ENCODE measurements at regions not wholly inside any gene's neighbourhood (a gene's known extent, or its start where the extent isn't known, plus 50 kb on each side); places are given as distances from the start of the nearest gene placed in this dataset.

DNA sequence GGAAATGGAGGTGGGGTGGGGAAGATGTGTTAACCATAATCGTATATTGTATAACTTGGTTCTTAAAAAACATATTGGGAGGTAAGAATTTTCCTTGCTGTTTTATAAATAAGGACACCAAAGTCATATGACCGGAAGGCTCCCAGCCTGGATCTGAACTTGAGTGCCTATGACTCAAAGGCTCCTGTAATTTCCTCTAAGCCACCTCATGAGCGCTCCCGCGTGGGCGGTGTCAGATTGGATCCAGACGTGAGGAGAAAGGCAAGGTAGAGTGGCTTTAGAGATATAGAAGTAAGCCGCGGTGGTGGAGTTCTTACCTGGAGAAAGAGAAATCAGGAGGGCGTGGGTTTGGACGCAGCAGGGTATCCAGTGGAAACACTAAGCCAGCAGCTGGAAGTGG lies 196.2 kb upstream of the NLRP1 start:
- H3K36me3 Mint-ChIP-seq (ENCODE audit: low read depth, unreplicated experiment), result no peaks in the 10 kb centered on the region
- H3K4me3 ChIP-seq (ENCODE audit: insufficient read depth, low read depth, low read length), result no peak overlapping the region

DNA sequence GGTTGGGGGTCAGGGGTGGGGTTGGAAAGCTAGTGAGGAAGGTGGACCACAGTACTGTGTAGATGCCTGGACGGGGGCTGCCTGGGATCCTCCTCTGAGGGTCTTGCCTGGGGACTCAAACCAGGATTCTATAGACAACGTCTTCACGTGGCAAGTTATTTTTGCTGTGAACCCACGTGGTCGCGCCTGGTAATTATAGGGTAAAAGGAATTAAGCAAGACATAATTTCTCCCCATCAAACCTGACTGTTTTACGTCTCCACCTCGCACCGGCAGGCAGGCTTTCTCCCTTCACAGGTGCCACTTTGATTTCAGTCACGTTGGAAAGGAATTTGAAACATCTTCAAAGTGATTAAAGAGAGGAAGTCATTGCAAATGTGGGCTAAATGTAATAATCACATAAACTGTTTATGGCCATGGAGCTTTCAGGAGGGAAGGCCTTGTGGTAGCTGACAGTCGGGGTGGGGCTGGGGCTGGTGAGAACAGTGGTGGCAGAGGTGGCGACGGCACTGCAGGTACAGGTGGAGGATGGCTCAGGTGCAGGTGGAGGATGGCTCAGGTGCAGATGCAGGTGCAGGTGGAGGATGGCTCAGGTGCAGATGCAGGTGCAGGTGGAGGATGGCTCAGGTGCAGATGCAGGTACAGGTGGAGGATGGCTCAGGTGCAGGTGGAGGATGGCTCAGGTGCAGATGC lies 197.1 kb upstream of the NLRP1 start:
- peak overlapping the region; percentile 26 for H3K9ac ChIP-seq (ENCODE audit: low read length)
- no peaks in the 10 kb centered on the region for H3K36me3 ChIP-seq (ENCODE audit: insufficient read depth, low read length)
- TF ChIP-seq EZH2 (IDR thresholded peaks at IDR 0.05; ENCODE audit: insufficient read depth, low read length), result no peak
- TF ChIP-seq, protein P1, sequence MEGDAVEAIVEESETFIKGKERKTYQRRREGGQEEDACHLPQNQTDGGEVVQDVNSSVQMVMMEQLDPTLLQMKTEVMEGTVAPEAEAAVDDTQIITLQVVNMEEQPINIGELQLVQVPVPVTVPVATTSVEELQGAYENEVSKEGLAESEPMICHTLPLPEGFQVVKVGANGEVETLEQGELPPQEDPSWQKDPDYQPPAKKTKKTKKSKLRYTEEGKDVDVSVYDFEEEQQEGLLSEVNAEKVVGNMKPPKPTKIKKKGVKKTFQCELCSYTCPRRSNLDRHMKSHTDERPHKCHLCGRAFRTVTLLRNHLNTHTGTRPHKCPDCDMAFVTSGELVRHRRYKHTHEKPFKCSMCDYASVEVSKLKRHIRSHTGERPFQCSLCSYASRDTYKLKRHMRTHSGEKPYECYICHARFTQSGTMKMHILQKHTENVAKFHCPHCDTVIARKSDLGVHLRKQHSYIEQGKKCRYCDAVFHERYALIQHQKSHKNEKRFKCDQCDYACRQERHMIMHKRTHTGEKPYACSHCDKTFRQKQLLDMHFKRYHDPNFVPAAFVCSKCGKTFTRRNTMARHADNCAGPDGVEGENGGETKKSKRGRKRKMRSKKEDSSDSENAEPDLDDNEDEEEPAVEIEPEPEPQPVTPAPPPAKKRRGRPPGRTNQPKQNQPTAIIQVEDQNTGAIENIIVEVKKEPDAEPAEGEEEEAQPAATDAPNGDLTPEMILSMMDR (IDR thresholded peaks at IDR 0.05; ENCODE audit: insufficient read depth, low read depth, low read length), result no peak
- no peaks in the 10 kb centered on the region for H4K20me1 ChIP-seq (ENCODE audit: insufficient read depth, low read length)
- Mint-ChIP-seq H3K36me3 (ENCODE audit: low read depth, unreplicated experiment) (no peaks in the 10 kb centered on the region), H3K9me3 (ENCODE audit: unreplicated experiment) (peaks cover 15% of the 10 kb centered on the region), H3K4me3 (ENCODE audit: unreplicated experiment) (no peak overlapping the region), H3K4me1 (ENCODE audit: low read depth, unreplicated experiment) (peaks cover 22% of the 10 kb centered on the region), H3K27me3 (ENCODE audit: low read depth, unreplicated experiment) (peaks cover 7% of the 10 kb centered on the region), H3K27ac (ENCODE audit: unreplicated experiment) (no peak overlapping the region)
- H3K79me2 ChIP-seq (ENCODE audit: insufficient read depth, low read length), result no peaks in the 10 kb centered on the region
- no peaks in the 10 kb centered on the region for H3K27me3 ChIP-seq (ENCODE audit: insufficient read depth, low read length)
- DNase-seq (ENCODE audit: low read depth) (no peak), FAIRE-seq (no peak)
- H3K4me3 ChIP-seq (ENCODE audit: insufficient read depth, low read depth, low read length), result no peak overlapping the region
- H3K9me3 ChIP-seq (ENCODE audit: insufficient read depth, low read depth, low read length), result peaks cover 15% of the 10 kb centered on the region
- H3K4me2 ChIP-seq (ENCODE audit: low read length), result peak overlapping the region; percentile 75
- H3K4me1 ChIP-seq (ENCODE audit: insufficient read depth, low read length), result peaks cover 35% of the 10 kb centered on the region
- H2AFZ ChIP-seq (ENCODE audit: low read depth, low read length), result no peak overlapping the region
- peak overlapping the region; percentile 32 for H3K27ac ChIP-seq (ENCODE audit: low read depth, low read length)

More for the DNA sequence above, 196.2 kb upstream of the NLRP1 start:
- Mint-ChIP-seq H3K4me1 (ENCODE audit: low read depth, unreplicated experiment) (peaks cover 18% of the 10 kb centered on the region), H3K27me3 (ENCODE audit: low read depth, unreplicated experiment) (peaks cover 8% of the 10 kb centered on the region), H3K27ac (ENCODE audit: unreplicated experiment) (no peak overlapping the region), H3K4me3 (ENCODE audit: unreplicated experiment) (no peak overlapping the region), H3K9me3 (ENCODE audit: unreplicated experiment) (peaks cover 15% of the 10 kb centered on the region)
- Histone ChIP-seq H3K36me3 (ENCODE audit: insufficient read depth, low read length) (no peaks in the 10 kb centered on the region), H3K27ac (ENCODE audit: low read depth, low read length) (peak overlapping the region; percentile 52), H4K20me1 (ENCODE audit: insufficient read depth, low read length) (no peaks in the 10 kb centered on the region), H3K9me3 (ENCODE audit: insufficient read depth, low read depth, low read length) (peaks cover 15% of the 10 kb centered on the region), H3K4me1 (ENCODE audit: insufficient read depth, low read length) (peaks cover 33% of the 10 kb centered on the region), H3K9ac (ENCODE audit: low read length) (peak overlapping the region; percentile 26), H3K27me3 (ENCODE audit: insufficient read depth, low read length) (peaks cover 2% of the 10 kb centered on the region), H3K4me2 (ENCODE audit: low read length) (peak overlapping the region; percentile 75), H3K79me2 (ENCODE audit: insufficient read depth, low read length) (no peaks in the 10 kb centered on the region), H2AFZ (ENCODE audit: low read depth, low read length) (peak overlapping the region; percentile 54)
- TF ChIP-seq EZH2 (IDR thresholded peaks at IDR 0.05; ENCODE audit: insufficient read depth, low read length), result no peak
- TF ChIP-seq, protein P1 (IDR thresholded peaks at IDR 0.05; ENCODE audit: insufficient read depth, low read depth, low read length), result peak; percentile 7
- FAIRE-seq (peak; percentile 29), DNase-seq (ENCODE audit: low read depth) (peak; percentile 85)

DNA sequence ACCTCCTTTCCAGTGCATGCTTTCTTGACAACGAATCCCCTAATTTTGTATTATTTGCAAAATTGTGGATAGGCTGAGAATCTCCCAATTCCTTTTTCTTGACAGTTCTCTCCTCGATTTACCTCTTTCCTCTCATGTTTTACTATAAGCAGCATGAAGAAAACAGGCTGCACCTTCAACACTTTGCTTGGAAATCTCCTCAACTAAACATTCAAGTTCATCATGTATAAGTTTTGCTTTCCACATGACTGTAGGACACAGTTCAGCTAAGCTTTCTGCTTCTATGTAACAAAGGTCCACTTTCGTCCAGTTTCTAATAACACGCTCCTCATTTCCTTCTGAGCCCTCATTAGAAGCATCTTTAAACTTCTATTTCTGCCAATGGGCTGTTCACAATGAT lies 199.0 kb upstream of the NLRP1 start:
- Histone ChIP-seq H3K9me3 (ENCODE audit: insufficient read depth, low read depth, low read length) (peaks cover 15% of the 10 kb centered on the region), H3K27ac (ENCODE audit: low read depth, low read length) (no peak overlapping the region), H3K4me1 (ENCODE audit: insufficient read depth, low read length) (peaks cover 38% of the 10 kb centered on the region), H3K27me3 (ENCODE audit: insufficient read depth, low read length) (no peaks in the 10 kb centered on the region), H2AFZ (ENCODE audit: low read depth, low read length) (no peak overlapping the region), H3K4me3 (ENCODE audit: insufficient read depth, low read depth, low read length) (no peak overlapping the region), H3K36me3 (ENCODE audit: insufficient read depth, low read length) (no peaks in the 10 kb centered on the region), H3K9ac (ENCODE audit: low read length) (no peak overlapping the region), H3K4me2 (ENCODE audit: low read length) (no peak overlapping the region), H4K20me1 (ENCODE audit: insufficient read depth, low read length) (no peaks in the 10 kb centered on the region), H3K79me2 (ENCODE audit: insufficient read depth, low read length) (no peaks in the 10 kb centered on the region)
- DNase-seq (ENCODE audit: low read depth), result no peak
- peaks cover 5% of the 10 kb centered on the region for H3K27me3 Mint-ChIP-seq (ENCODE audit: low read depth, unreplicated experiment)
- H3K36me3 Mint-ChIP-seq (ENCODE audit: low read depth, unreplicated experiment), result no peaks in the 10 kb centered on the region
- no peak overlapping the region for H3K27ac Mint-ChIP-seq (ENCODE audit: unreplicated experiment)
- peaks cover 21% of the 10 kb centered on the region for H3K4me1 Mint-ChIP-seq (ENCODE audit: low read depth, unreplicated experiment)
- TF ChIP-seq, protein P1 (IDR thresholded peaks at IDR 0.05; ENCODE audit: insufficient read depth, low read depth, low read length), result no peak
- peaks cover 15% of the 10 kb centered on the region for H3K9me3 Mint-ChIP-seq (ENCODE audit: unreplicated experiment)
- FAIRE-seq, result no peak
- H3K4me3 Mint-ChIP-seq (ENCODE audit: unreplicated experiment), result no peak overlapping the region
